CD4-positive, alpha-beta T cell treated with Interleukin-17A for 4 hours (primary cell): ENCODE measurements at regions not wholly inside any gene's neighbourhood (a gene's known extent, or its start where the extent isn't known, plus 50 kb on each side); places are given as distances from the start of the nearest gene placed in this dataset.
"Not testable (repeated sequence)": the region's sequence is repeated elsewhere in the genome, so short reads cannot be mapped to it uniquely, and the experiment has no call there.

ENCODE experiments used
- DNase-seq: peaks from one replicate; pipeline ENCODE4 v3.0.0-alpha.2; 2020; ENCODE audit warnings: mixed read lengths

GRCh38 chr21:16427587-16428087 is 697.9 kb downstream of the USP25 start:
- DNase-seq: no peak

GRCh38 chr21:16437586-16437985 is 707.8 kb downstream of the USP25 start:
- DNase-seq: no peak

- DNase-seq: no peak
Observed at GRCh38 chr21:16438761-16439160, 709.0 kb downstream of the USP25 start.

- DNase-seq: no peak
Observed at GRCh38 chr21:16441789-16442188, 712.0 kb downstream of the USP25 start.

- no peak for DNase-seq
Observed at GRCh38 chr21:16454399-16454798, 724.6 kb downstream of the USP25 start.

DNA sequence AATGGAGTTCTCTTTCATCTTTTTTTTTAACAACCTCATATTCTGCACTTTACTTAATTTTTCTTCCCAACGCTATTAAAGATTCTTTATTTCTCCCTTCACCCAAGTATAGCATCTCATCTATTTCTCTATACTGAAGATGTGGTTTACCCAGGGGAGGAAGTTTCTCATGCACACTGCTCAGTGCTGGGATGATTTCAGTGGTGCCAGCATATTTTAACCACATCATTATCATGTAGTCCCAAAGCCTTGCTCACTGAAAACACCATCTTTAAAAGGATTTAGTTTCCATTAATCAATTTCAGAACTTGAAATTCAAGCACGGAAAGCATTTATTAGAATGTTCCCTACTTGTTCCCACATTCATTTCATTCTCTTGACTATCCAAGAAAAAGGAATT is 725.7 kb downstream of the USP25 start:
- DNase-seq: no peak

DNA sequence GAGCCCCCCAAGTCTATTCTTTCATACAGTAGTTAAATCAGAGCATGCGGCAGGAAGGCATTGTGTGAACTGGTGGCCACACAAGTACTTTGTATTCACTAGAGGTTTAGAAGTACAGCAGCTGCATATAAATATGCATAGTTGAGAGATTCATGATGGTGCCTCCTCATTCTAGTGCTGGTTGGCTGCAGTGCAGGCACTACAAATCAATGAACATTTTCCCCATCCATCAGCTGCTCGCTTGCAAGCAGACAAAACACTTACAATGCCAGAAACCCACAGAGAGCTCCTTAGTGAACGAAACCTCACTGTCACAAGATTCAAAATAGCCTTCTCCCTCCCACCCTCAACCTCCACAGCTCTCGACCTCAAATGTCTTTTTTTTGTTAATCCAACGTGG is 726.2 kb downstream of the USP25 start:
- no peak for DNase-seq

- DNase-seq: no peak
Observed at GRCh38 chr21:16457498-16457897, 727.7 kb downstream of the USP25 start.

DNA sequence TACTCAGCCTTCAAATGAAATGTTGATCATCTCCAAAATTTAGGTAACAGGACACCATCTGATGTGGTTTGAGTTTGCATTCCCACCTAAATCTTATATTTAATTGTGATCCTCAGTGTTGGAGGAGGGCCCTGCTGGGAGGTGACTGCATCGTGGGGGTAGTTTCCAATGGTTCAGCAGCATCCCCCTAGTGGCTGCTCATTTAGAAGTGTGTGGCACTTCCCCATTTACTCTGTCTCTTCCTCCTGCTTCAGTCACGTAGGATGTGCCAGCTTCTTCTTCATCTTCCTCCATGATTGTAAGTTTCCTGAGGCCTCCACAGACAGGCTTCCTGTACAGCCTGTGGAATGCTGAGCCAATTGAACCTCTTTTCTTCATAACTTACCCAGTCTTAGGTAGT is 731.2 kb downstream of the USP25 start:
- DNase-seq: no peak

GRCh38 chr21:16464211-16464889 is 734.6 kb downstream of the USP25 start:
- DNase-seq: not testable (repeated sequence)

- DNase-seq: no peak
Observed at GRCh38 chr21:16468184-16468583, 738.4 kb downstream of the USP25 start.

DNA sequence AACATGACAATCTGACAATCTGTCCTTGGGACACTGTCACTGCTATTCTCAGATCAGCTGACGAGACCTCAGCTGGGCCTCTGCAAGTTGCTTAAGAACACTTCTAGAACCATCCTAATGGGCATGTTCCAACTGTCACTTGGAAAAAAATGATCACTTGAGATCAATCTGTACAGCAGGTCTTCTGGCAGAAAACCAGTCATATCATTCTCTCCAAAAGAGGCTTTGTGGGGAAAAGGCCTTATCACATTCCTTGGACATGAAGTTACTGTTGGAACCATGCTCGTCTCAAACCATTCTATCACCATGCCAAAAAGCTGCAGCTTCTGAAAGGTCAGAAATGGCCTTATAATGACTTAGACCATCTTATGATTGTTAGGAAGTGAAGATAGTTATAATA is 744.2 kb downstream of the USP25 start:
- no peak for DNase-seq

GRCh38 chr21:16476056-16476825 is 746.5 kb downstream of the USP25 start:
- DNase-seq: no peak

GRCh38 chr21:16488042-16488441 is 758.3 kb downstream of the USP25 start:
- DNase-seq: no peak

DNA sequence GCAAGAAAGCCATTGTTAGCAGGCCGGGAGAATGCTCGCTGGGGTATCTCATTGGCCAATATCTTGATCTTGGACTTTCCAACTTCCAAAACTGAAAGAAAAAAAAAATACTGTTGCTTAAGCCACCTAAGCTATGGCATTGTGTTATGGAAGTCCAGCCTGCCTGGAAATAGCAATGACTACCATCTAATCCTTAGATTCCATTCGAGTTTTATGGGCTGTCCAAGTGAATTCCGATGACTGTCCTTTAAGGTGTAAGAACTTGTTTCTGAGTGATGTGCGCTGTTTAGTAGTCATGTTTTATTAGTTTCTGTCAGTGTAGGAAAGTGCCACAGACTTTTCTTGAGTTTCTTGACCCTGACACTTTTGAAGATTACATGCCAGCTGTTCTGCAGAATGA is 762.6 kb downstream of the USP25 start:
- DNase-seq: no peak

GRCh38 chr21:16492892-16493291 is 763.1 kb downstream of the USP25 start:
- no peak for DNase-seq

DNA sequence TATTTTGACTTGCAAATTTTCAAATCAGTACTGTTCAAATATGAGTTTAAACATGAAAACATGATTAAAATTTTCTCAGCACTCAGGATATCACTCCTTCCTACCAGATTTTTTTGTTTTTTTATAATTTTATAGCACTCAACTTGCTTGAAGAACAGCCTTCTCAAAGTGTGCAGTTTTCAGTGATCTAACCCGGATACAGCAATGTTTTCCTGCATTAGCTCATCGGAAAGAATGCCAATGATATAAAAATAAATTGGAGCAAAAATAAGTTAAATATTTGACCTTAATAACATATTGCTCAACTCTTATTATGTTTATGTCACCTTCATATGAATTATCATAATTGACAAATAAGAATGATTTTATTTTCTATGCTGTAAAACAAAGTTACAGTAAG is 766.8 kb downstream of the USP25 start:
- DNase-seq: no peak

- DNase-seq: no peak
Observed at GRCh38 chr21:16500271-16500670, 770.5 kb downstream of the USP25 start.

GRCh38 chr21:16502273-16502672 is 772.5 kb downstream of the USP25 start:
- DNase-seq: no peak

DNA sequence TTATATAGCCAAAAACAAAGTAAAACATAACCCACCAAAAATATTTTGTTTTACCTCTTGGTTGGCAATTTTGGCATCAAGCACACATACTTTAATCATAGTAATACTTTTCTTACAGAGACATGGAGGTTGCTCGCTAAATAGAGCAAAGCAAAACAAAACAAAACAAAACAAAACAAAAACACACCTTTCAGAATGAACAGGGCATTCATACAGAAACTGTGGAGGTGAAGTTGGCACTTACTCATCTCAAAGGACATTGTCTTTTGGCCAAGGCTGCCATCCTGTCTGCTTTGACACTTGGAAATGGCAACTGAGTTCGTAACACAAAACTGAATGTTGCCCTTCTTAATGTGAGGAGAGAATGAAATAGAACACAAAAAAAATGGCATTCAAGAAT is 773.1 kb downstream of the USP25 start:
- DNase-seq: no peak

GRCh38 chr21:16504281-16504680 is 774.5 kb downstream of the USP25 start:
- no peak for DNase-seq

DNA sequence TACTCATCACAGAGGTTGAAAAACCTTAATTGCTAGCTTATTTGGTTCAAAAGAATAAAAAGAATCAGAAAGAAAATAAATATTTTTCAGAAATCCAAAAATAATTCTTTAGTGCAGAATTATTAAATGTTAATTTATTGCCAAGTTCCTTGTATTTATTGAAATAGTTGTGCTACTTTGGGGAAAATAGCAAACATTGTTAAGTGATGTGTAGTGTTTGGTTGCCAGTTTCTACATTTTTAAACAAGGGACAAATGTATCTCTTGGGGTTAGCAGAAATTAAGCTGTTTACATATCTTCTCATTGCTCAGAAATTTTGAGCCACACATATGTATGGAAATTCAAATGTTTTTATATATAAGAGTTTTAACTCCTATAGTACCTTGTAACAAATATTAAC is 775.0 kb downstream of the USP25 start:
- DNase-seq: no peak

DNA sequence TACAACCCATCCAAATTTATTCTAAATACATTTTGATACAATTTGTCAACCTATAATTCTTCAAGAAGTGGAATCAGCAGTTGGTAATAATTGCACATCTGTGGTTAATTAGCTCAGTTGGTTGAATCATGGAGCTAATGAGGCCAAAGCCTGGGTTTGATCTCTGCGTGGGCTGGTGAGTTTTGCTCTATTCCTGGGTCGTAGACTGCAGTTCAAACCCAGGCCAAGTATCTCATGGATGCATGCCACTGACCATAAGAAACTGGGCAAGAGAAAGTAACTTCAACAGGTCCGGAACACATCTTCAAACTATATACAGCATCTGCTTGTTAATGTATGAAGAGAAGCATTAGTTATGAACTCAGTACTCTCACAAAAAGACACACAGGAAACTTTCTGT is 779.7 kb downstream of the USP25 start:
- no peak for DNase-seq

GRCh38 chr21:16514316-16514715 is 784.5 kb downstream of the USP25 start:
- no peak for DNase-seq

DNA sequence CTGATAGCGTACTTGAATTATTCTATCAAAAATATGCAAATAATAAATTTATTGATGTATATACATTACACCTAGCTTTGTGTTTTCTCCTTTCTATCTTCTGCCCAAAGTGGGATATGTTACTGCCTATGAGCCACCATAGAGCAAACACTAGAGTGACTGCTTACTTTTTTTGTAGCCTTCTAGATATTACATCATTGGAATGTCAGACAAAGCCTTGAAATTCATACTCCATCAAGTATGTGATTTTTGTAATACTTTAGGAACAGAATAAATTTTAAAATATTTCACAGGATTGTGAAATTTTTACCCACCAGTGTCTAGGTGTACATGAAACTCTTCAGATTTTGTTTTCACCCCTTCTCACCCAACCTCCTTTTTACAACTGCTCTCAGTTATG is 787.6 kb downstream of the USP25 start:
- no peak for DNase-seq
